Neural cell (in vitro differentiated cells): ENCODE measurements at regions not wholly inside any gene's neighbourhood (a gene's known extent, or its start where the extent isn't known, plus 50 kb on each side); places are given as distances from the start of the nearest gene placed in this dataset.

ENCODE experiments used
- H2AFZ ChIP-seq: fragments of 200-600, 300-800 bp; sonication (generic), shearing (Covaris generic); 2 replicates; pipeline ENCODE4 v1.6.0; 2014; ENCODE audit warnings: low read depth, mild to moderate bottlenecking, antibody characterized with exemption, low read length, moderate library complexity
- H3F3A ChIP-seq: fragments of 200-600 bp; shearing (Covaris generic); 2 replicates; pipeline ENCODE4 v1.6.1; 2016; ENCODE audit warnings: mild to moderate bottlenecking, moderate library complexity, mixed read lengths, antibody characterized with exemption, low read length; ENCODE audit not compliant: insufficient read depth, poor library complexity, severe bottlenecking
- H3K27ac ChIP-seq: fragments of 200-600, 300-800 bp; sonication (generic), shearing (Covaris generic); 2 replicates; pipeline ENCODE4 v1.5.1; 2014; ENCODE audit warnings: mild to moderate bottlenecking, low read length, moderate library complexity
- H3K27me3 ChIP-seq: fragments of 300-800, 200-600 bp; sonication (generic), shearing (Covaris generic); 2 replicates; pipeline ENCODE4 v1.6.0; 2014; ENCODE audit warnings: mild to moderate bottlenecking, low read depth, low read length, moderate library complexity; ENCODE audit not compliant: insufficient read depth
- H3K36me3 ChIP-seq: fragments of 300-800, 200-600 bp; sonication (generic), shearing (Covaris generic); 2 replicates; pipeline ENCODE4 v1.5.1; 2014; ENCODE audit warnings: mild to moderate bottlenecking, antibody characterized with exemption, low read length, moderate library complexity; ENCODE audit not compliant: insufficient read depth
- H3K4me2 ChIP-seq: fragments of 300-800, 200-600 bp; sonication (generic), shearing (Covaris generic); 2 replicates; pipeline ENCODE4 v1.6.0; 2014; ENCODE audit warnings: mild to moderate bottlenecking, low read length
- H3K4me3 ChIP-seq: fragments of 300-800, 200-600 bp; sonication (generic), shearing (Covaris generic); 2 replicates; pipeline ENCODE4 v1.5.1; 2014; ENCODE audit warnings: mild to moderate bottlenecking, low read length, moderate library complexity
- H3K79me2 ChIP-seq: fragments of 200-600 bp; shearing (Covaris generic); replicated peaks from 2 replicates; pipeline ENCODE4 v1.6.0; 2014; ENCODE audit warnings: mild to moderate bottlenecking, low read length, moderate library complexity; ENCODE audit not compliant: insufficient read depth
- H3K9ac ChIP-seq: fragments of 300-800, 200-600 bp; sonication (generic), shearing (Covaris generic); 2 replicates; pipeline ENCODE4 v1.6.1; 2016; ENCODE audit warnings: mild to moderate bottlenecking, low read length, mixed read lengths
- H3K9me2 ChIP-seq: fragments of 200-600 bp; shearing (Covaris generic); 2 replicates; pipeline ENCODE4 v1.6.1; 2016; ENCODE audit warnings: mild to moderate bottlenecking, low read length, mixed read lengths; ENCODE audit not compliant: insufficient read depth
- H3K9me3 ChIP-seq: fragments of 200-600, 300-800 bp; sonication (generic), shearing (Covaris generic); 2 replicates; pipeline ENCODE4 v1.6.1; 2016; ENCODE audit warnings: mild to moderate bottlenecking, mixed run types, low read length, moderate library complexity, mixed read lengths
- H4K20me1 ChIP-seq: fragments of 200-600 bp; shearing (Covaris generic); 2 replicates; pipeline ENCODE4 v1.6.1; 2016; ENCODE audit warnings: mild to moderate bottlenecking, mixed run types; ENCODE audit not compliant: insufficient read depth
- EP300 ChIP-seq: fragments of 450-650 bp; conservative IDR thresholded peaks from 2 replicates; pipeline ENCODE4 v1.6.1; 2014; ENCODE audit warnings: antibody characterized with exemption, mild to moderate bottlenecking, moderate library complexity; ENCODE audit not compliant: poor library complexity, severe bottlenecking
- EZH2 ChIP-seq: fragments of 200-600, 300-800 bp; shearing (Covaris generic), sonication (generic); IDR thresholded peaks from 2 replicates; pipeline ENCODE4 v1.6.1; 2014; ENCODE audit warnings: antibody characterized with exemption, low read length, borderline replicate concordance, mild to moderate bottlenecking; ENCODE audit not compliant: insufficient read depth, poor library complexity, severe bottlenecking
- MXI1 ChIP-seq: fragments of 450-650 bp; conservative IDR thresholded peaks from 2 replicates; pipeline ENCODE4 v1.6.1; 2014; ENCODE audit warnings: antibody characterized with exemption, mild to moderate bottlenecking; ENCODE audit not compliant: poor library complexity, severe bottlenecking
- POLR2AphosphoS5 ChIP-seq: IDR thresholded peaks from 2 replicates; pipeline ENCODE4 v1.6.1; 2012
- RAD21 ChIP-seq: fragments of 450-650 bp; conservative IDR thresholded peaks from 2 replicates; pipeline ENCODE4 v1.6.1; 2014; ENCODE audit warnings: antibody characterized with exemption, mild to moderate bottlenecking, moderate library complexity
- SMC3 ChIP-seq: fragments of 450-650 bp; conservative IDR thresholded peaks from 2 replicates; pipeline ENCODE4 v1.6.1; 2014; ENCODE audit warnings: antibody characterized with exemption, mild to moderate bottlenecking, moderate library complexity; ENCODE audit not compliant: poor library complexity
- TAF1 ChIP-seq: IDR thresholded peaks from 2 replicates; pipeline ENCODE4 v1.6.1; 2012; ENCODE audit warnings: low read depth
- TF ChIP-seq, protein P1 (sequence below): fragments of 450-650 bp; IDR thresholded peaks from 2 replicates; pipeline ENCODE4 v1.5.1; 2014; ENCODE audit warnings: antibody characterized with exemption, mild to moderate bottlenecking, moderate library complexity; ENCODE audit not compliant: poor library complexity, severe bottlenecking
- TF ChIP-seq, protein P2 (sequence below): IDR thresholded peaks from 2 replicates; pipeline ENCODE4 v1.6.1; 2012; ENCODE audit warnings: borderline replicate concordance

- Histone ChIP-seq H3K9me2 (no peaks in the 10 kb centered on the region), H2AFZ (no peak overlapping the region), H3K9me3 (no peaks in the 10 kb centered on the region), H3K27me3 (no peaks in the 10 kb centered on the region), H3K27ac (no peak overlapping the region), H4K20me1 (no peaks in the 10 kb centered on the region), H3K4me2 (no peak overlapping the region), H3K9ac (no peak overlapping the region), H3F3A (no peaks in the 10 kb centered on the region), H3K79me2 (no peaks in the 10 kb centered on the region), H3K4me3 (no peak overlapping the region), H3K36me3 (no peaks in the 10 kb centered on the region)
- TF ChIP-seq RAD21 = no peak
- TF ChIP-seq EZH2 = no peak
- TF ChIP-seq, protein P1, sequence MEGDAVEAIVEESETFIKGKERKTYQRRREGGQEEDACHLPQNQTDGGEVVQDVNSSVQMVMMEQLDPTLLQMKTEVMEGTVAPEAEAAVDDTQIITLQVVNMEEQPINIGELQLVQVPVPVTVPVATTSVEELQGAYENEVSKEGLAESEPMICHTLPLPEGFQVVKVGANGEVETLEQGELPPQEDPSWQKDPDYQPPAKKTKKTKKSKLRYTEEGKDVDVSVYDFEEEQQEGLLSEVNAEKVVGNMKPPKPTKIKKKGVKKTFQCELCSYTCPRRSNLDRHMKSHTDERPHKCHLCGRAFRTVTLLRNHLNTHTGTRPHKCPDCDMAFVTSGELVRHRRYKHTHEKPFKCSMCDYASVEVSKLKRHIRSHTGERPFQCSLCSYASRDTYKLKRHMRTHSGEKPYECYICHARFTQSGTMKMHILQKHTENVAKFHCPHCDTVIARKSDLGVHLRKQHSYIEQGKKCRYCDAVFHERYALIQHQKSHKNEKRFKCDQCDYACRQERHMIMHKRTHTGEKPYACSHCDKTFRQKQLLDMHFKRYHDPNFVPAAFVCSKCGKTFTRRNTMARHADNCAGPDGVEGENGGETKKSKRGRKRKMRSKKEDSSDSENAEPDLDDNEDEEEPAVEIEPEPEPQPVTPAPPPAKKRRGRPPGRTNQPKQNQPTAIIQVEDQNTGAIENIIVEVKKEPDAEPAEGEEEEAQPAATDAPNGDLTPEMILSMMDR = no peak
- no peak for TF ChIP-seq TAF1
- no peak for TF ChIP-seq POLR2AphosphoS5
- no peak for TF ChIP-seq MXI1
- TF ChIP-seq EP300 = no peak
- TF ChIP-seq, protein P2, sequence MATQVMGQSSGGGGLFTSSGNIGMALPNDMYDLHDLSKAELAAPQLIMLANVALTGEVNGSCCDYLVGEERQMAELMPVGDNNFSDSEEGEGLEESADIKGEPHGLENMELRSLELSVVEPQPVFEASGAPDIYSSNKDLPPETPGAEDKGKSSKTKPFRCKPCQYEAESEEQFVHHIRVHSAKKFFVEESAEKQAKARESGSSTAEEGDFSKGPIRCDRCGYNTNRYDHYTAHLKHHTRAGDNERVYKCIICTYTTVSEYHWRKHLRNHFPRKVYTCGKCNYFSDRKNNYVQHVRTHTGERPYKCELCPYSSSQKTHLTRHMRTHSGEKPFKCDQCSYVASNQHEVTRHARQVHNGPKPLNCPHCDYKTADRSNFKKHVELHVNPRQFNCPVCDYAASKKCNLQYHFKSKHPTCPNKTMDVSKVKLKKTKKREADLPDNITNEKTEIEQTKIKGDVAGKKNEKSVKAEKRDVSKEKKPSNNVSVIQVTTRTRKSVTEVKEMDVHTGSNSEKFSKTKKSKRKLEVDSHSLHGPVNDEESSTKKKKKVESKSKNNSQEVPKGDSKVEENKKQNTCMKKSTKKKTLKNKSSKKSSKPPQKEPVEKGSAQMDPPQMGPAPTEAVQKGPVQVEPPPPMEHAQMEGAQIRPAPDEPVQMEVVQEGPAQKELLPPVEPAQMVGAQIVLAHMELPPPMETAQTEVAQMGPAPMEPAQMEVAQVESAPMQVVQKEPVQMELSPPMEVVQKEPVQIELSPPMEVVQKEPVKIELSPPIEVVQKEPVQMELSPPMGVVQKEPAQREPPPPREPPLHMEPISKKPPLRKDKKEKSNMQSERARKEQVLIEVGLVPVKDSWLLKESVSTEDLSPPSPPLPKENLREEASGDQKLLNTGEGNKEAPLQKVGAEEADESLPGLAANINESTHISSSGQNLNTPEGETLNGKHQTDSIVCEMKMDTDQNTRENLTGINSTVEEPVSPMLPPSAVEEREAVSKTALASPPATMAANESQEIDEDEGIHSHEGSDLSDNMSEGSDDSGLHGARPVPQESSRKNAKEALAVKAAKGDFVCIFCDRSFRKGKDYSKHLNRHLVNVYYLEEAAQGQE = no peak
- no peak for TF ChIP-seq SMC3
These were observed 452.7 kb upstream of the KLF4 start for GRCh38 chr9:107942291-107942690.

DNA sequence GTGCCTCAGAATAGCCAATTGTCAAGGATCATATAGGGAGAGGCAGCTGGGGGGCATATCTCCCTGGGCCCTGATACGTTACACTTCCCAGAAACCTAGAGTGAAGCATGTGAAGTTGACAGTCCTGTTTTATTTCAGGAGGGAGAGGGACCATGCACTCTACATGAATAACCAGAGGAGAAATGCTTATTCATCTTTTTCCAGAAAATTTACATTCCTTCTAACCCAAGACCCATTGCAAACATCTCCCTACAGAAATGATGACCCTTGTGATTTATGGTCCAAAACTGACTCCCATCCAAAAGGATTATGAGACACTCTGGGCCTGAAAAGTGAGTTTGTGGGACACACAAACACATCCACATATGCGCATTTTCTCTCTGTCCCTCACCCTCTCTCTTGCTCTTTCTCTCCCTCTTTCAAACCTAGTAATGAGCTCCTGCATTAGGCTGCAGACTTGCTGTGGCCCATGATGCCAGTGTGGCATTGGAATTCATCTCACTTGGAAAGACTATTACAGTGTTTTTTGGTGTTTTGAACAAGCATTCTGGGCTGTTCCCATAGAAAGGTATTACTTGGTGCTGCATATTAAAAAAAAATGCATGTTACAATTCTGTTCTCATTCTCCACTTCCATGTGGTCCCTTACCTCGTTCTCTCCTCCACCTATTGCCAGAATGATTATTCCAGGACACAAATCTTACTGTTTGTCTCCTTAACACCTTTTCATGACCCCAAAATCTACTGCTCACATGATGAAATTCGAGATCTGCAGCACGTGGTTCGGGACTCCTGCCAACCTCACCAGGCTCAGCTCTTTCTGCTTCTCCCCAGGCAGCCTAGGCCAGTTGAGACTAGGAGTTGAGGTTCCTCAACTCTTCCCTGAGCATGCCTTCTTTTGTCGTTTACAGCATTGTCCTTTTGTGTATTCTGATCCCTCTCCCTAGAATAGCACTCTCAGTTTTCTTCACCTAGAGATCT lies 451.3 kb upstream of the KLF4 start:
- H3K9me2 ChIP-seq = no peaks in the 10 kb centered on the region

More for the DNA sequence above, 451.3 kb upstream of the KLF4 start:
- no peak overlapping the region for H3K4me2 ChIP-seq
- TF ChIP-seq EZH2 (no peak), SMC3 (no peak), RAD21 (no peak), TAF1 (no peak), MXI1 (no peak), EP300 (no peak), POLR2AphosphoS5 (no peak)
- TF ChIP-seq, protein P2 = no peak
- TF ChIP-seq, protein P1 = no peak
- no peak overlapping the region for H3K27ac ChIP-seq
- H3K79me2 ChIP-seq = no peaks in the 10 kb centered on the region
- H3F3A ChIP-seq = no peaks in the 10 kb centered on the region
- H3K9me3 ChIP-seq = no peaks in the 10 kb centered on the region
- no peaks in the 10 kb centered on the region for H4K20me1 ChIP-seq
- no peaks in the 10 kb centered on the region for H3K36me3 ChIP-seq
- no peak overlapping the region for H3K4me3 ChIP-seq
- H3K9ac ChIP-seq = no peak overlapping the region
- no peaks in the 10 kb centered on the region for H3K27me3 ChIP-seq
- H2AFZ ChIP-seq = no peak overlapping the region
